H9 (cell line): ENCODE measurements at regions not wholly inside any gene's neighbourhood (a gene's known extent, or its start where the extent isn't known, plus 50 kb on each side); places are given as distances from the start of the nearest gene placed in this dataset.
A peak's percentile ranks its signal among the peaks of the same experiment; 100 is the strongest.

Experiments
- DNase-seq: peaks from one replicate; pipeline ENCODE4 v3.0.0-alpha.2; 2017
- H2AFZ ChIP-seq: one replicate; pipeline ENCODE4 v1.6.1; 2013; ENCODE audit warnings: mild to moderate bottlenecking, low read length, control low read depth, moderate library complexity
- H2AK5ac ChIP-seq: 2 replicates; pipeline ENCODE4 v1.6.1; 2013; ENCODE audit warnings: low read length, control low read depth, mixed read lengths; ENCODE audit not compliant: insufficient read length
- H2BK120ac ChIP-seq: one replicate; pipeline ENCODE4 v1.6.1; 2013; ENCODE audit warnings: low read depth, mild to moderate bottlenecking, low read length, control low read depth, inconsistent platforms; ENCODE audit not compliant: poor library complexity, severe bottlenecking
- H2BK12ac ChIP-seq: 2 replicates; pipeline ENCODE4 v1.6.1; 2013; ENCODE audit warnings: low read length, control low read depth, mixed read lengths, low read depth; ENCODE audit not compliant: insufficient read length
- H2BK15ac ChIP-seq: 2 replicates; pipeline ENCODE4 v1.6.1; 2013; ENCODE audit warnings: low read depth, low read length, control low read depth
- H2BK20ac ChIP-seq: one replicate; pipeline ENCODE4 v1.6.1; 2013; ENCODE audit warnings: low read depth, mild to moderate bottlenecking, low read length, control low read depth, inconsistent platforms; ENCODE audit not compliant: poor library complexity, severe bottlenecking
- H2BK5ac ChIP-seq: 2 replicates; pipeline ENCODE4 v1.6.1; 2013; ENCODE audit warnings: low read length, control low read depth, mixed read lengths; ENCODE audit not compliant: insufficient read length
- H3K14ac ChIP-seq: 2 replicates; pipeline ENCODE4 v1.6.1; 2013; ENCODE audit warnings: low read length, control low read depth; ENCODE audit not compliant: insufficient read depth
- H3K18ac ChIP-seq: 2 replicates; pipeline ENCODE4 v1.6.1; 2013; ENCODE audit warnings: low read depth, mild to moderate bottlenecking, mixed read lengths, low read length, control low read depth; ENCODE audit not compliant: insufficient read length
- H3K23ac ChIP-seq: 2 replicates; pipeline ENCODE4 v1.6.1; 2013; ENCODE audit warnings: low read length, control low read depth, mixed read lengths, low read depth; ENCODE audit not compliant: insufficient read length
- H3K23me2 ChIP-seq: 2 replicates; pipeline ENCODE4 v1.6.1; 2013; ENCODE audit warnings: low read depth, mild to moderate bottlenecking, mixed read lengths, low read length, control low read depth; ENCODE audit not compliant: insufficient read length, poor library complexity, severe bottlenecking
- H3K27ac ChIP-seq: 2 replicates; pipeline ENCODE4 v1.5.1; 2013; ENCODE audit warnings: low read length, control low read depth, mixed read lengths, low read depth; ENCODE audit not compliant: insufficient read length
- H3K27me3 ChIP-seq: 2 replicates; pipeline ENCODE4 v1.6.1; 2013; ENCODE audit warnings: low read length, control low read depth, inconsistent platforms; ENCODE audit not compliant: insufficient read depth
- H3K4ac ChIP-seq: 2 replicates; pipeline ENCODE4 v1.6.1; 2013; ENCODE audit warnings: low read depth, mild to moderate bottlenecking, control low read depth, inconsistent platforms, low read length, moderate library complexity
- H3K4me1 ChIP-seq: 2 replicates; pipeline ENCODE4 v1.6.1; 2013; ENCODE audit warnings: low read length, control low read depth, inconsistent platforms; ENCODE audit not compliant: insufficient read depth
- H3K4me2 ChIP-seq: 2 replicates; pipeline ENCODE4 v1.6.1; 2013; ENCODE audit warnings: low read length, control low read depth, mixed read lengths; ENCODE audit not compliant: insufficient read length, insufficient read depth
- H3K56ac ChIP-seq: 2 replicates; pipeline ENCODE4 v1.6.1; 2013; ENCODE audit warnings: low read depth, mild to moderate bottlenecking, mixed read lengths, low read length, control low read depth; ENCODE audit not compliant: insufficient read length
- H3K79me1 ChIP-seq: 2 replicates; pipeline ENCODE4 v1.6.1; 2013; ENCODE audit warnings: low read depth, mild to moderate bottlenecking, moderate library complexity, low read length, control low read depth, inconsistent platforms; ENCODE audit not compliant: insufficient read depth, poor library complexity, severe bottlenecking
- H3K79me2 ChIP-seq: 2 replicates; pipeline ENCODE4 v1.6.1; 2013; ENCODE audit warnings: low read length, control low read depth, inconsistent platforms; ENCODE audit not compliant: insufficient read depth
- H3K9ac ChIP-seq: 2 replicates; pipeline ENCODE4 v1.6.1; 2013; ENCODE audit warnings: low read length, control low read depth, mixed read lengths; ENCODE audit not compliant: insufficient read length; ENCODE audit errors: extremely low read depth
- H3K9me3 ChIP-seq: one replicate; pipeline ENCODE4 v1.6.1; 2013; ENCODE audit warnings: low read depth, low read length, inconsistent platforms; ENCODE audit not compliant: control insufficient read depth
- H3T11ph ChIP-seq: one replicate; pipeline ENCODE4 v1.6.1; 2013; ENCODE audit warnings: mild to moderate bottlenecking, low read length, control low read depth, inconsistent platforms
- H4K20me1 ChIP-seq: one replicate; pipeline ENCODE4 v1.6.1; 2013; ENCODE audit not compliant: control insufficient read depth, insufficient read length, insufficient read depth
- H4K5ac ChIP-seq: 2 replicates; pipeline ENCODE4 v1.6.1; 2013; ENCODE audit warnings: low read depth, mild to moderate bottlenecking, mixed read lengths, low read length, control low read depth; ENCODE audit not compliant: insufficient read length
- H4K8ac ChIP-seq: replicated peaks from 2 replicates; pipeline ENCODE4 v1.6.1; 2013; ENCODE audit warnings: low read length, control low read depth, mixed read lengths, low read depth; ENCODE audit not compliant: insufficient read length
- H4K91ac ChIP-seq: 2 replicates; pipeline ENCODE4 v1.6.1; 2013; ENCODE audit warnings: low read depth, mild to moderate bottlenecking, moderate library complexity, mixed read lengths, low read length, control low read depth; ENCODE audit not compliant: insufficient read length
- H3K27ac Mint-ChIP-seq, 3 experiments: 2 replicates in 2 of 3; 3 replicates in 1 of 3; pipeline ENCODE4 v1.8.0; 2020 to 2021; ENCODE audit warnings: mixed read lengths in 3 of 3, mild to moderate bottlenecking in 1 of 3, moderate library complexity in 1 of 3
- H3K27me3 Mint-ChIP-seq: 2 replicates; pipeline ENCODE4 v1.8.0; 2021; ENCODE audit warnings: low read depth, mild to moderate bottlenecking, moderate library complexity, mixed read lengths
- H3K36me3 Mint-ChIP-seq, 3 experiments: 2 replicates in 2 of 3; 3 replicates in 1 of 3; pipeline ENCODE4 v1.8.0; 2020 to 2021; ENCODE audit warnings: low read depth in 3 of 3, mixed read lengths in 3 of 3; ENCODE audit not compliant: insufficient read depth in 1 of 3
- H3K4me1 Mint-ChIP-seq, 2 experiments: 2 replicates each; pipeline ENCODE4 v1.8.0; 2020; ENCODE audit warnings: mixed read lengths in 2 of 2
- H3K4me3 Mint-ChIP-seq, 2 experiments: 2 replicates in 1 of 2; 3 replicates in 1 of 2; pipeline ENCODE4 v1.8.0; 2020 to 2021; ENCODE audit warnings: mild to moderate bottlenecking in 2 of 2, mixed read lengths in 2 of 2, moderate library complexity in 1 of 2
- H3K9me3 Mint-ChIP-seq, 2 experiments: 2 replicates in 1 of 2; 3 replicates in 1 of 2; pipeline ENCODE4 v1.8.0; 2020; ENCODE audit warnings: mild to moderate bottlenecking in 2 of 2, mixed read lengths in 2 of 2, moderate library complexity in 1 of 2
- WGBS: extraction: QIAGEN DNeasy Blood & Tissue Kit; methylation state at CpG from one replicate; pipeline ENCODE4 v1.1.7; 2013; ENCODE audit warnings: missing lambda C conversion rate, low lambda C conversion rate, mixed read lengths; ENCODE audit not compliant: insufficient read length; ENCODE audit errors: extremely low coverage; 5-methylcytosine and 5-hydroxymethylcytosine counted together
- TF ChIP-seq, protein P1 (sequence below): fragments of 200-600 bp; sonication (generic); conservative IDR thresholded peaks from 3 replicates; pipeline ENCODE4 v1.8.0; 2021; ENCODE audit warnings: antibody characterized with exemption, mild to moderate bottlenecking

- Histone ChIP-seq H4K5ac (no peak overlapping the region), H2AFZ (no peak overlapping the region), H3K14ac (no peak overlapping the region), H3K23ac (no peak overlapping the region), H4K20me1 (no peaks in the 10 kb centered on the region), H3K4me1 (no peaks in the 10 kb centered on the region; the same call in 1 of the 2 replicates), H3K56ac (no peak overlapping the region), H4K8ac (no peak overlapping the region), H2BK5ac (no peak overlapping the region), H4K91ac (no peak overlapping the region), H3K79me1 (no peaks in the 10 kb centered on the region), H3K9ac (no peak overlapping the region), H2AK5ac (no peak overlapping the region), H3K9me3 (no peaks in the 10 kb centered on the region), H3K27me3 (no peaks in the 10 kb centered on the region), H2BK15ac (no peak overlapping the region), H3T11ph (no peak overlapping the region), H2BK120ac (no peak overlapping the region), H3K27ac (no peak overlapping the region), H3K79me2 (no peaks in the 10 kb centered on the region), H2BK20ac (no peak overlapping the region), H3K4ac (no peak overlapping the region), H3K18ac (no peak overlapping the region), H2BK12ac (no peak overlapping the region), H3K23me2 (no peaks in the 10 kb centered on the region), H3K4me2 (no peak overlapping the region)
- Mint-ChIP-seq H3K4me1 (peaks cover 32% of the 10 kb centered on the region in 2 experiments), H3K27me3 (peaks cover 2% of the 10 kb centered on the region; the same call in 1 of the 2 replicates), H3K9me3 (no peaks in the 10 kb centered on the region), H3K36me3 (no peaks in the 10 kb centered on the region), H3K27ac (0 out of 7 replicates have a peak overlapping the region, but pooled peaks of 1 of the 3 experiments have one; percentile 40), H3K4me3 (no peak overlapping the region)
- DNase-seq = no peak
- TF ChIP-seq, protein P1, sequence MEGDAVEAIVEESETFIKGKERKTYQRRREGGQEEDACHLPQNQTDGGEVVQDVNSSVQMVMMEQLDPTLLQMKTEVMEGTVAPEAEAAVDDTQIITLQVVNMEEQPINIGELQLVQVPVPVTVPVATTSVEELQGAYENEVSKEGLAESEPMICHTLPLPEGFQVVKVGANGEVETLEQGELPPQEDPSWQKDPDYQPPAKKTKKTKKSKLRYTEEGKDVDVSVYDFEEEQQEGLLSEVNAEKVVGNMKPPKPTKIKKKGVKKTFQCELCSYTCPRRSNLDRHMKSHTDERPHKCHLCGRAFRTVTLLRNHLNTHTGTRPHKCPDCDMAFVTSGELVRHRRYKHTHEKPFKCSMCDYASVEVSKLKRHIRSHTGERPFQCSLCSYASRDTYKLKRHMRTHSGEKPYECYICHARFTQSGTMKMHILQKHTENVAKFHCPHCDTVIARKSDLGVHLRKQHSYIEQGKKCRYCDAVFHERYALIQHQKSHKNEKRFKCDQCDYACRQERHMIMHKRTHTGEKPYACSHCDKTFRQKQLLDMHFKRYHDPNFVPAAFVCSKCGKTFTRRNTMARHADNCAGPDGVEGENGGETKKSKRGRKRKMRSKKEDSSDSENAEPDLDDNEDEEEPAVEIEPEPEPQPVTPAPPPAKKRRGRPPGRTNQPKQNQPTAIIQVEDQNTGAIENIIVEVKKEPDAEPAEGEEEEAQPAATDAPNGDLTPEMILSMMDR = no peak
- no CpG with 5 or more reads among the region's 3 CpGs for WGBS
Observed at GRCh38 chr18:6604573-6604941, 125.0 kb upstream of the ARHGAP28 start.
